ENCODE measurements at regions not wholly inside any gene's neighbourhood (a gene's known extent, or its start where the extent isn't known, plus 50 kb on each side); places are given as distances from the start of the nearest gene placed in this dataset.

DNA sequence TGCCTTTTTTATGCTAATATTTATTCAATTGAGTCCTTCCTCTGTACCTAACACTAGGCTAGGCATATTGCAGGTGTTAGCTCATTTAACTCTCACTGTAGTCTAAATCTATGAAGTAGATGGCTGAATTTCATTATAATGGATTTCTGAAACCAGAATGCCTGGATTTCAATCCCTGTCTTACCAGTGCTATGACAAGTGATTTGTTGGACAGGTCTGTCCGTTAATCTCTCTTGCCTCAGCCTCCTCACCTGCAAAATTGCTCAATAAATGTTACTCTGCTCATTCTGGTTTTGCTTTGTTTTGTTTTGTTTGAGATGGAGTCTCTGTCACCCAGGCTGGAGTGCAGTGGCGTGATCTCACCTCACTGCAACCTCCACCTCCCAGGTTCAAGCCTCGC, 146.1 kb upstream of the ADGRL2 start:
- intact Hi-C loops (cut with micrococcal nuclease; ENCODE audit: unreplicated experiment) (no loop called here), in situ Hi-C loops (cut with HindIII; ENCODE audit: extremely low pct_ligation_motif_present, low pct_unique_long_range_greater_than_20kb) (no loop called here)
- DNase-seq (ENCODE audit: low spot score) = no peak
- H3K4me2 ChIP-seq (ENCODE audit: low read depth, low read length) = no peak overlapping the region
- no peaks in the 10 kb centered on the region for H3K36me3 ChIP-seq (replicated peaks in 1 of 2; ENCODE audit: control insufficient read depth in 1 of 2, insufficient read depth in 2 of 2, low read length in 2 of 2)
- H3K27ac ChIP-seq (ENCODE audit: extremely low read length, insufficient read depth, low read length) = no peak overlapping the region
- no peak for ATAC-seq
- no peaks in the 10 kb centered on the region for H3K27me3 ChIP-seq (ENCODE audit: control insufficient read depth in 1 of 2, insufficient read depth in 2 of 2, low read length in 2 of 2)
- ChIA-PET CTCF (ENCODE audit: low intra/inter-chr PET ratio, low total read pairs) (no interaction called here), POLR2A (no interaction called here)
- H3K4me1 ChIP-seq (ENCODE audit: insufficient read depth, low read length) = no peaks in the 10 kb centered on the region
- no peak overlapping the region for H3K4me3 ChIP-seq (replicated peaks in 1 of 3; ENCODE audit: insufficient read depth in 1 of 3, low read depth in 2 of 3, low read length in 3 of 3)
- no peaks in the 10 kb centered on the region for H4K20me1 ChIP-seq (ENCODE audit: insufficient read depth, low read length)
- no peak for FAIRE-seq
- no peak overlapping the region for H2AFZ ChIP-seq (ENCODE audit: low read length)
- H3K9ac ChIP-seq (ENCODE audit: insufficient read depth, low read depth, low read length) = no peak overlapping the region
- H3K9me3 ChIP-seq (ENCODE audit: low read length) = peaks cover 45% of the 10 kb centered on the region; the same call in 1 of the 2 replicates
- WGBS (ENCODE audit: low lambda C conversion rate) = 0% methylated on average over 3 of the region's 3 CpGs
- no peaks in the 10 kb centered on the region for H3K79me2 ChIP-seq (ENCODE audit: insufficient read depth, low read length)
- TF ChIP-seq BHLHE40 (IDR thresholded peaks at IDR 0.05; ENCODE audit: low read length) = no peak
- no peak for TF ChIP-seq ETV6 (CRISPR knock-in tag; conservative IDR thresholded peaks at IDR 0.05)
- no peak for TF ChIP-seq ARNTL (CRISPR knock-in tag; IDR thresholded peaks at IDR 0.05)
- TF ChIP-seq ATAD3A (CRISPR knock-in tag; IDR thresholded peaks at IDR 0.05) = no peak
- TF ChIP-seq ZNF224 (CRISPR knock-in tag; IDR thresholded peaks at IDR 0.05) = no peak
- TF ChIP-seq TRIM24 (CRISPR knock-in tag; IDR thresholded peaks at IDR 0.05) = no peak
- TF ChIP-seq HES4 (CRISPR knock-in tag; IDR thresholded peaks at IDR 0.05; ENCODE audit: borderline replicate concordance) = no peak
- TF ChIP-seq, protein P1, sequence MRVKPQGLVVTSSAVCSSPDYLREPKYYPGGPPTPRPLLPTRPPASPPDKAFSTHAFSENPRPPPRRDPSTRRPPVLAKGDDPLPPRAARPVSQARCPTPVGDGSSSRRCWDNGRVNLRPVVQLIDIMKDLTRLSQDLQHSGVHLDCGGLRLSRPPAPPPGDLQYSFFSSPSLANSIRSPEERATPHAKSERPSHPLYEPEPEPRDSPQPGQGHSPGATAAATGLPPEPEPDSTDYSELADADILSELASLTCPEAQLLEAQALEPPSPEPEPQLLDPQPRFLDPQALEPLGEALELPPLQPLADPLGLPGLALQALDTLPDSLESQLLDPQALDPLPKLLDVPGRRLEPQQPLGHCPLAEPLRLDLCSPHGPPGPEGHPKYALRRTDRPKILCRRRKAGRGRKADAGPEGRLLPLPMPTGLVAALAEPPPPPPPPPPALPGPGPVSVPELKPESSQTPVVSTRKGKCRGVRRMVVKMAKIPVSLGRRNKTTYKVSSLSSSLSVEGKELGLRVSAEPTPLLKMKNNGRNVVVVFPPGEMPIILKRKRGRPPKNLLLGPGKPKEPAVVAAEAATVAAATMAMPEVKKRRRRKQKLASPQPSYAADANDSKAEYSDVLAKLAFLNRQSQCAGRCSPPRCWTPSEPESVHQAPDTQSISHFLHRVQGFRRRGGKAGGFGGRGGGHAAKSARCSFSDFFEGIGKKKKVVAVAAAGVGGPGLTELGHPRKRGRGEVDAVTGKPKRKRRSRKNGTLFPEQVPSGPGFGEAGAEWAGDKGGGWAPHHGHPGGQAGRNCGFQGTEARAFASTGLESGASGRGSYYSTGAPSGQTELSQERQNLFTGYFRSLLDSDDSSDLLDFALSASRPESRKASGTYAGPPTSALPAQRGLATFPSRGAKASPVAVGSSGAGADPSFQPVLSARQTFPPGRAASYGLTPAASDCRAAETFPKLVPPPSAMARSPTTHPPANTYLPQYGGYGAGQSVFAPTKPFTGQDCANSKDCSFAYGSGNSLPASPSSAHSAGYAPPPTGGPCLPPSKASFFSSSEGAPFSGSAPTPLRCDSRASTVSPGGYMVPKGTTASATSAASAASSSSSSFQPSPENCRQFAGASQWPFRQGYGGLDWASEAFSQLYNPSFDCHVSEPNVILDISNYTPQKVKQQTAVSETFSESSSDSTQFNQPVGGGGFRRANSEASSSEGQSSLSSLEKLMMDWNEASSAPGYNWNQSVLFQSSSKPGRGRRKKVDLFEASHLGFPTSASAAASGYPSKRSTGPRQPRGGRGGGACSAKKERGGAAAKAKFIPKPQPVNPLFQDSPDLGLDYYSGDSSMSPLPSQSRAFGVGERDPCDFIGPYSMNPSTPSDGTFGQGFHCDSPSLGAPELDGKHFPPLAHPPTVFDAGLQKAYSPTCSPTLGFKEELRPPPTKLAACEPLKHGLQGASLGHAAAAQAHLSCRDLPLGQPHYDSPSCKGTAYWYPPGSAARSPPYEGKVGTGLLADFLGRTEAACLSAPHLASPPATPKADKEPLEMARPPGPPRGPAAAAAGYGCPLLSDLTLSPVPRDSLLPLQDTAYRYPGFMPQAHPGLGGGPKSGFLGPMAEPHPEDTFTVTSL (CRISPR knock-in tag; IDR thresholded peaks at IDR 0.05; ENCODE audit: borderline replicate concordance) = no peak
- TF ChIP-seq MXI1 (IDR thresholded peaks at IDR 0.05; ENCODE audit: borderline replicate concordance, low read depth, low read length) = no peak
- no peak for TF ChIP-seq RFXANK (CRISPR knock-in tag; IDR thresholded peaks at IDR 0.05)
- TF ChIP-seq ZNF768 (CRISPR knock-in tag; IDR thresholded peaks at IDR 0.05) = no peak
- no peak for TF ChIP-seq FOXK1 (CRISPR knock-in tag; IDR thresholded peaks at IDR 0.05; ENCODE audit: borderline replicate concordance, low read depth)
- TF ChIP-seq, protein P2, sequence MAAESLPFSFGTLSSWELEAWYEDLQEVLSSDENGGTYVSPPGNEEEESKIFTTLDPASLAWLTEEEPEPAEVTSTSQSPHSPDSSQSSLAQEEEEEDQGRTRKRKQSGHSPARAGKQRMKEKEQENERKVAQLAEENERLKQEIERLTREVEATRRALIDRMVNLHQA (CRISPR knock-in tag; IDR thresholded peaks at IDR 0.05) = no peak
- BruUV-seq (replicated peaks) = no TSS peak

All from HepG2 (cell line).